Endothelial cell of hepatic sinusoid (primary cell): ENCODE measurements at regions not wholly inside any gene's neighbourhood (a gene's known extent, or its start where the extent isn't known, plus 50 kb on each side); places are given as distances from the start of the nearest gene placed in this dataset.

Source experiments
- in situ Hi-C: cut with HindIII; loops from 2 replicates; pipeline ENCODE4 v1.10.0; 2017; ENCODE audit warnings: low sequenced_read_pairs

DNA sequence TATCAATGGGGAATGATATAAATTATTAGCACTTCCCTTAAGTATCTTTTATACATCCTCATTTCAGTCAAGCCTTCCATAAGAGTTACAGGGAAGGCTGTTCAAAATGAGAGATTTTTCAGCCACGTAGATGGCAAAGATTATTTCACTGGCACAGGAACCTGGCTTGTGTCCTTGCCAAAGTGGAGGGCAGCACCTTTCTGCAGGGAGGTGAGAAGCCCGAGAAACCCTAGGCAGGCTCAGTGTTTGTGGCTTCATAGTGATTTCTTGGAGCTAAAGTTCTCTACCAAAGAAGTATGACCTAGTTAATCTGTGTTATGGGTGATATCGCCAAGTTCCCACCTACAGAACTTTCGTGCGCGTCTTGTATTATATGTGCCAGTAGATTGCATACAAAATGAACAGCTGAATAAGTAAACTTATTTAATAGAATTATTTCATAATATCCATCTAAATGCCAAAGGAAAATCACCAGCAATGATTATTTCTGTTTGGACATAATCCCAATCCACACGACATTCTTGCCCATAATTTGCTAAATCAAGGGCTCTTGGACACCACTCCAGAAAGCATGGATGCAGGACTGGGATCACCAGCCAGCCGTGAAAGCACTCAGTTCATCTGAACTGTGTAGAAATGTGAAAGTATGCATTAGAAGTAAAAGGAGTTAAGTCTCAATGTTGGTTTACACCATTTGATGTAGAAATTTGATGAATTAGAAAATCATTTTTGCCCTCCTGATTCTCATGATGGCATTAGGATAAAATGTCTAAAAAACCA is 150.4 kb upstream of the RNF32 start:
- in situ Hi-C loops = no loop called here

DNA sequence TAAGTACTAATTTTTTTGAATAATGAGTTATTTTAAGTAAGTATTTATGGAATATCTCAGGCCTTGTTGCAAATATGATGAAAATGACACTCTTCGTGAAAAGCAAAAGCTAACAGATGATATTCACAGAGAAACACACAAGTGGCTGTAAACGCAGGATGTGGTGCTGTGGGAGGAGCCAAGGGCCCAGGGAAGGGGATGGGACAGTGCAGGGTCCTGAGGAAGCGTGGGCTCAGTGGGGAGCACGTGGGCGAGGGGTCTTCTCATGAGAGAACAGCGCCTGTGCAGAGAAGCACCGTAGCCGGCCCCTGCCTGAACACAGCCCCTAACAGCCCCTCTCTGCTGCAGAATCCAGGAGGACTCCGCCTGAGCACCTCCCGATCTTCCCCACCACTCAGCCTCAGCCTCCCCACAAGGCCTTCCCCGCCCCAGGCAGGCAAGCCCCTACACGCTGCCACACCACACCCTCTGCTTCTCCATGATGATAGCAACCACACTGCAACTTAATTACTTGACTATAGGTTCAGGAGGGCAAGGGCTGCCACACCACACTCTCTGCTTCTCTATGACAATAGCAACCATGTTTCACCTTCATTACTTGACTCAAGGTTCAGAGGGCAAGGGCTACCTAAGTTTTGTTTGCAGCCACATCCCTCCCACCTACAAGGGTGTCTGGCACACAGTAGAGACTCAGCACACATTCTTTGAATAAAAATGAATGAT is 152.6 kb upstream of the RNF32 start:
- in situ Hi-C loops = no loop called here

DNA sequence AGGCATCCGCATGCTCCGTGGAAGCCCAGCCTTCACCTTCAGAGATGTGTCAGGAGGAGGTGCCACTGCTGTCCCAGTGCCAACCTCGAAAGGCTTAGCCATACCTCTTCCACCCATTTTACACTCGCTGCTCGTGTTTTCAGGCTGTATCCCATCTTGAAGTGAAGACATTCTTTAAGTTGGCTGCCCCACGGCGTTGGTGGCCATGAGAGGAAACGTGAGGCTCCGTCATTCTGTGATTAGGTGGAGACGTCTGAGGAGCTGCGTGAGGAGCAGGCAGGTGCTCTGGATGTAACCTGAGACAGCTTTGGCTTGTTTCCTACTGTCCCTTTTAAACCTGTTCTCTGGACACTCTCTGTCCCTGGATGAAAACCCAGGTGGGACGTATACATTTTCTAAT is 159.9 kb upstream of the RNF32 start:
- in situ Hi-C loops = no loop called here

DNA sequence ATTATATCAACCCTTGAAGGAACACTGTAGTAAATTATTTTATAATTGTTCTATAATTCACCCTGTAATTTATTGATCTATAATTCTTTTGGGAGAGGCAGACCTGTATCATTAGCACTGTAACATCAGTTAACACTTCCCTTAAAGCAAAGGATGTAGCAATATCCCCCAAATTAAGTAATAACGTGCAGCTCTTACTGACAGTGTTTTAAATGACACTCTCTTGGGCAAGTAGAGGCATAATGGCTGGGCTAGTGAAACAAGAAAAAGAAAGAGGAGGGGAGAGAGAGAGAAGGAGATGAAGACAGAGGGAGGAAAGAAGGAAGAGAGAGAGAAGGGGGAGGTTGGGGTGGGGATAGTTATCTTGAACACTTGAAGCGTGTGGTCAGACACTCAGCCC is 161.0 kb upstream of the RNF32 start:
- in situ Hi-C loops = no loop called here

DNA sequence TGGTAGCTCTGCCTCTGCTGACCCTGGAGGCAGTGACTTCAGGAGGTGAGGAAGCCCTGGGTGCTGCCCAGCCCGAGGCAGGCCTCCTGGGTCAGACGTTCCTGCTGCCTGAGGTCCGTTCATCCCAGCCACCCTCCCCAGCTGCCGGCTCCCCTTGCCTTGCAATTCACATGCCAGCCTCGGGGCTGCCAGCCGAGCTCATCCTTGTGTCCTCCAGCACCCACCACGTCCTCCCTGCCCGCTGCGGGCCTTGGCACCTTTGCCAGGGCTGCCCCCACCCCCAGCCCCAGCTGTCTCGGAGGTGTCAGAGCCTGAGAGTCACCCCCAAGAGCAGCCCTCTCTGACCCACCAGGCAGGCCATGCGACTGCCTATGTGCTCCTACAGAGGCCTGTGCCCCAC is 162.1 kb upstream of the RNF32 start:
- in situ Hi-C loops = no loop called here

DNA sequence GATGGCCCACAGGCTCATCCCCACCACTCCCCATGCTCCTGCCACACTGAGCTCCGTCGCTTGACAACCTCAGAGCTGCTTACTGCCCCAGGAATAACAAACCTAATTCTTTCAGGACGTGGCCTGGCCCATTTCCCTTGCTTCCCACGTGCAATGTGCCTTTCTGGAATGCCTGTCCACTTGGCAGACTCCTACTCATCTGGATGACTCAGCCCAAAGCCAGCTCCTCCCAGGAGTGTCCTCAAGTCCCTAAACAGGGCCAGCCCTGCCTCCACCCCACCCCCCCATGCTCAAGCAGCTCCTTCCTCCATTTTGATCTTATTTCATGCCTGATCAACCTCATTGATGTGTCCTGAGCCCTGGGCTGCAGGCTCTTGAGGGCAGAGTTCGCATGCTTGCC is 164.9 kb upstream of the RNF32 start:
- in situ Hi-C loops = no loop called here

DNA sequence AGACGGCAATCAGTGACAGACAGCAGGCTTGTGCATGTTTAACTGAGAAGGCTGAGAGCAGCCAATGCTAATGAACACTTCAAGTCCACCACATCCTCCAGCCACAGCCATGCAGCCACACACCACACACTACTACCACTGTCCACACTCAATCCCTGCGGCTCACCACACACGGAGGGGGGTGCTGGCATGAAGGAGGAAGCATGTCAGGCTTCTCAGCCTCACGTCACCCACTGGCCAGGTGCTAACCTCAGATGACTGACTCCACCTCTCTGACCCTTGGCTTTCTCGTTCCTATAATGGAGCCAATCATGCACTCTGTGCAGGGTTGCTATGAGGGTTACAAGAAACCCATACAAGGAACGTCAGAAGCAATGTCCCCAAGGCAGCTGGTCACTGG is 165.4 kb upstream of the RNF32 start:
- in situ Hi-C loops = no loop called here

DNA sequence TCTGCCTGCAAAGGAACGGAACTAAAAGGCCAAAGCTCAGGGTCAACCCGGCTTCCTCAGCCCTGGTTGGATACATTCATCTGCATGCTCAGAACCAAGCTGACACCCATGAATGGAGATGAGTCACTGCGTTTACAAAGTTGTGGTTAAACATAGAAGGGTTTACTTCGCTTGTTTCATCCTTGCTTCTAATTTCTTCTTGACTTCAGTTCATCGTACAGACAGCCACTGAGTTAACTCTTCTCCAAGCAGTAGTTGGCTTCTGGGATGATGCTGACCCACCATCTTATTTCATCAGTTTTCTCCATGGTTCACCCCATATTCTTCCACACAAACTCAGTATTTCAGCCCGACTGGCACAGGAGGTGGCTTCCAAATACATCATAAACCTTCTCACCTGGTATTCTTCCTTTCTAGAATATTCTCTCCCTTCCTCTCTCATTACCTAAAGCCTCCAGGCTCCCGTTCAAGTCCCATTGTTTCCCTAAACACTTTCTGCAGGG is 166.3 kb upstream of the RNF32 start:
- in situ Hi-C loops = no loop called here

DNA sequence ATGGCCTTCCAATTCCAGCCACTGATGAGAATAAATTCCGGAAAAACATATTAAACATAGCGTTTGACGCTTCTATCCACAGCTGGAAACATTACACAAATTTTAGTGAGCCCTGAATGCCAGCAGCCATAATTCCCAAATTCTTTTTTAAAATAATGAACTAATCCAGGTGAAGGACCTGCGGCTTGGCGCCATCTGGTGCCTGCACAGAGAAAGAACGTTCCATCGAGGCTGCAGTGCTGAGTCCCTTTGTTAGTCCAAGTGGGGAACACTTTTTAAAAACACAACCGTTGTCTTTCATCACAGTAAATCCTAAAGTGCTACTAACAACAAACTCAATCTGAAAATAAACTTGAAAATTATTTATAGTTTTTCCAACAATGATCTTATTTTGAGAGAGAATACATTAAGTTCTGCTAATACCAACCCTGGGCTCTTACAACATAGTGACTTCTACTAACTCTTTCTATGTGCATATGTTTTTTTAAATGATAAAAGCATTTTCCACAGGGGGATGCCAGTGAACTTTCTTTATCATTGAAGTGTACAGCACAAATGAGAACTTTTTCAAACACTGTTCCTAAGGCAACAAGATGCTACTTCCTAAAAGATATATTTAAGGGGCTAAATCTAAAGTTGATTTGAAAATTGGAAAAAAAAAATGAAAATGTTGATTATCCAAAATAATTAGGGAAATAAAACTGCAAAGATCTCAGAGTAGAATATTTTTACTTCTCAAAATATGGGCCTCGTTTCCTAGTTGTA is 166.9 kb upstream of the RNF32 start:
- in situ Hi-C loops = no loop called here

DNA sequence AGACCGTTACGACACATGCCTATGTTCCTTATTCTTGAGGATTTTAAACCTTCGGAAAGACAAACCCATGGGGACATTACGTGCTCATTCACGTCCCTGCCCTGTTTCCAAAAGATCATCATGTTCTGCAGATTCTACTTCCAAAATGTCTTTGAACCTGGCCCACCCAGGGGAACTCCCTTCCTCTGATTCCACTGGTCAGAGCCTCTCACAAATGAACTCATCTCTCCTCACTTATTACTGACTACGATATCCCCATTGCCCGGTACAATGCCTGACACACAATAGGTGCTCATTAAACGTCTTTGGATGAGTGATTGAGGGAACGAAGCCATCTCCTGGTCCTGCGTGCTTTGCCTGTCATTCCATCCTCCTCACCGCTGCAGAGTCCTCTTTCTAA is 168.3 kb upstream of the RNF32 start:
- in situ Hi-C loops = no loop called here

DNA sequence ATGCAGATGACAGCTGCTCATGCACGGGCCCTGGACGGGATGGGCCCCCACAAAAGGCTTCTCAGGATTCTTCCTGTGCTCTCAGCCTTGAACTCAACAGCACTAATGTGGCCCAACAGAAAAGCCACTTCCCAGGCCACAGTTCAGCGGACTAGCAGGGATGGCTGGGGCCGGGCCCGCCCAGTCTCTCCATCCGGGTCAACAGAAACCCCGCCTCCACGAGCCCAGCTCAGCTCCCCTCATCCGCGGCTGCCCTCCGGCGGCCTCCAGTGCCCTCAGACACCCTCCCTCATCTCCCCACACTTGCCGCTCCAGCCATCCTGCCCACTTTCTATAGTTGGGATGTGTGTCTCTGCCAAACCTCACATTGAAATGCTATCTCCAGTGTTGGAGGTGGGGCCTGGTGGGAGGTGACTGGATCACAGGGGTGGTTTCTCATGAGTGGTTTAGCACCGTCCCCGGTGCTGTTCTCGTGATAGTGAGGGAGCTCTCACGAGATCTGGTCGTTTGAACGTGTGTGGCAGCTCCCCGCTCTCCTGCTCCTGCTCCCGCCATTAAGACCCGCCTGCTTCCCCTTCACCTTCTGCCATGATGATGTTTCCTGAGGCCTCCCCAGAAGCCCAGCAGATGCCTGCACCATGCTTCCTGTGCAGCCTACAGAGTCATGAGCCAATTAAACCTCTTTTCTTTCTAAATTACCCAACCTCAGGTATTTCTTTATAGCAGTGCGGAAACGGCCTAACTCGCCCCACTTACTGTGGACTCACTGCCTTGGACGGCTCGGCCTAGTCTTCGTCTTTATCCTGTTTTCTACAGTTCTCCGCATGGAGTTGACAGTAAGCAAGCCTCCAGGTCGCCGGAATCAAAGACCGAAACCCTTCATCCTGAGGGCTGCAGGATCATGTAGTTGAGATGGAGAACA is 169.9 kb upstream of the RNF32 start:
- in situ Hi-C loops = no loop called here

DNA sequence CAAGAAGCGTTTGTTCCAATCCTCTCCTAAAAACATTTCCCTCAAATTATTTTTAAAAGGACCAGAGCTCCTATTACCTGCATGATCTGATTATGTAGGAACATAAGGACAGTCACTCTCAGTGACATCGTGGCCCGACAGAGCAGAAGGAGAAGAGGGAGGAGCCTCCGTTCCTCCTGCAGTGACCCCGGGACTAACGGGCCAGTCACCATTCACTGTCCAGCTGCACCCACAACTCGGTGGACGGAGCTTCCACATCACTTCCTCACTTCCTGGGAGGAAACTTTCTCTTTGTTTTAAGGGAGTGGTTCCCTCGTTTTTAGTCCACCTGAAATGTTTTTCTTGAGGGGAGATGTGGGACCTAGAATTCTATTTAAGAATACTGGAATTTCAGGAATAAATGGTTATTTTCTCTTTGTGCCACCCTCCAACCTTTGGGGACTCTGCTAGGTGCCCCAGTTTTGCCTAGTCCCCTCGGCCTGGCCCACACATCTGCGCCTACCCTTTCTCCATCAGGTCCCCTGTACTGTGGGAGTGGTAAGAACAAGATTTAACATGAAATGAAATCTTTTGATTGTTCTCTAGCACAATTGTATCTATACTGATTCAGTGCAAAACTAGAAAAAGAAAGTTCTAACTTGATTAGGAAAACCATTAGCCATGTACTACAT is 173.5 kb upstream of the RNF32 start:
- in situ Hi-C loops = no loop called here

DNA sequence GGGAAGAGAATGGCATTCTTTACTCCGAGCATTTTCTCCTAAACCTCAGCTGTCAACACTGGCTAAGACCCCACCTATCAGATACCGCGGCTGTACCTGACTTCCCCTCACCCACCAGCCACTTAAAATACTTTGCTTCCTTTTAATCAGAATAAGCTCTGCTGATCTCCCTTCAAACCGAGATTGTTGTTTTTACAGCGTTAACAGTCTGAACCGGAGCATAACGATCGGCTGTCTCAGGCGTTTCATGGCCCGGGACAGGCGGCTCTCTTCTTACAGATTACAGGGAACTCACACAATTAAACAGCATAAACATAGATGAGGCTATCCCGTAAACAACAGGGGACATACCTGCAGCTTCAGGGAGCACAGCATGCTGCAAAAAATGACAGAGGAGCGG is 174.3 kb upstream of the RNF32 start:
- in situ Hi-C loops = no loop called here

DNA sequence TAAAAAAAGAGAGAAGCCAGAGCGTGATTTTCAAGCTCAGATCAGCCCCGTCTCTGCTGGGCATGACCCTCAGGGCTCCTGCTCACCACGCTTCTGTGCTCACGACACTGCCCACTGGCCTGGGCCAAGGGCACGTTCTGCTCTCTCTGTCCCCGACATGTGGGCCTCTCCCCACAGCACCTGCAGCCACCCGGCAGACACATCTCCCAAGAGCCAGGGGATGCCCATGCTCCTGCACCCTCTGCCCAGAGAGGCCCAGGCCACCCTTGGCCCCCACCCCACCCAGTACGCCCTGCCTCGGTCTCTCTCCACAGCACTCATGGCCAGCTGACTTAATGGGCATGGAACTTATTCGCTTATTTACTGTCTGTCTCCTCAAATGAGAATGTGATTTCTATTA is 175.4 kb upstream of the RNF32 start:
- in situ Hi-C loops = no loop called here

DNA sequence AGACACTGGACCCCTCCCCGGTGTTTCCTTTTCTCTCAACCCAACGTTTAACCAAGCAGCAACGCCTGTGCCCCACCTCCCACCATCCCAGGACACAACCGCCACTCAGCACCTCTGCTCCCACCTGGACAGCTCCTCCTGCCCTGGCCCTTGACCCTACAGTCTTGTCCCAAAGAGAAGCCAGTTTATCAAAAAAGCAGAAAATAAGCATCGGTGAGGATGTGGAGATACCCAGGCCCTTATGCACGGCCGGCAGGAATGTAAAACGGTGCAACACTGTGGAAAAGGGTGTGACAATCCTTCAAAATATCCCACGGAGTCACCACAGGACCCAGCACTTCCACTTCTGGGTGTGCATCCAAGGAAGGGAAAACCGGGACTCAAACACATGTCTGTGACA is 176.2 kb upstream of the RNF32 start:
- in situ Hi-C loops = no loop called here

DNA sequence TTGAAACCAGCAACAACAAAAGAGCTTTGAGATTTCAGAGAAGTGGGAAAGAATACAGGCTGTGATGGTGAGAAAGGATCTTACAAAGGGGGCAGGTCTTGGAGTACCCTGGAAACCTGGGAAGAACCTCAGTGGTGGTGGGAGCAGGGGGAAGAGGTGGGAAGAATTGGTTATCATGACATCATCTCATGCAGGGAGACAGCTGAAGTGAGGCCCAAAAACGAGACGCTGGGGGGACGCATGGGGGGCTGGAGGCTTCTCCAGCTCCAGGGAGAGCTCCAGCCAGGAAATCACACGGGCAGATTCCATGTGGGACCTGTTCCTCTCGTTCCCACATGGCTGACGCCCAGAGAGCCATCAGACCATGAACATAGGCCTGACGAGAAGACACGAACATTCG is 177.3 kb upstream of the RNF32 start:
- in situ Hi-C loops = no loop called here

DNA sequence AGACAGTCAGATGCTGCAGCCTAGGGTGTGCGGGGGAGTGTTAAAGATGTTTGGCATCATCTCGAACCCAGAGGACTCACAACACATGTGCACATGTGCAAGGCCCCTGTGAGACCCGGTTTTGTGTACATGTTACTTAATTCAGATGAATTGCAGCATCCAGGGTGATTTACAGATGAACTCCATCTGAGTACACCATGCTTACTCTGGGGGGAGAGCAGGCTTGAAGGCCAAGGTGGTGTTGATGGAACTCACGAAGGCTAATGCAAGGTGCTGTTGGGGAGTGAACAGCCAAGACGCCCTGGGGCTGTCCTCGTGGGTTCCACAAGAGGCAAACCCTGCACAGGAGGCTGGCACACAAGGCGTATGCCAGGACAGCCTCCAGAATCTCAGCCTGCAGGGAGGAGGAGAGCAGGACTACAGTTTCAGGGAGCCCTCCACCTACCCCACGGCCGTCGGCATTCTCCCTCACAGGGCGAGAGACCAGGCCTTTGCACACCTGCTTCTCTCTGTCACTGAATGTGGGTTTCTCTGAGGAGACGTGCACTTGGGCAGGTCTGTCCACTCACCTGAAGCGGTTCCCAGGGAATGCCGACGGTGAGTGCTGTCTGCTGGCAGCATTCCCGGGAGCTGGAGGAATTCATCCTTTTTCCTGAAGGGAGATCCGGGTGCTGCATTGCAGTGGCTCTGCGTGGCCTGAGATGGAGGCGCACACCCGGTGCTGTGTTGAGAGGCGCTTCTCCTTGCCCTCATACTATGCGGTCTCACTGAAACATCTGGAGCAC is 178.5 kb upstream of the RNF32 start:
- in situ Hi-C loops = no loop called here

DNA sequence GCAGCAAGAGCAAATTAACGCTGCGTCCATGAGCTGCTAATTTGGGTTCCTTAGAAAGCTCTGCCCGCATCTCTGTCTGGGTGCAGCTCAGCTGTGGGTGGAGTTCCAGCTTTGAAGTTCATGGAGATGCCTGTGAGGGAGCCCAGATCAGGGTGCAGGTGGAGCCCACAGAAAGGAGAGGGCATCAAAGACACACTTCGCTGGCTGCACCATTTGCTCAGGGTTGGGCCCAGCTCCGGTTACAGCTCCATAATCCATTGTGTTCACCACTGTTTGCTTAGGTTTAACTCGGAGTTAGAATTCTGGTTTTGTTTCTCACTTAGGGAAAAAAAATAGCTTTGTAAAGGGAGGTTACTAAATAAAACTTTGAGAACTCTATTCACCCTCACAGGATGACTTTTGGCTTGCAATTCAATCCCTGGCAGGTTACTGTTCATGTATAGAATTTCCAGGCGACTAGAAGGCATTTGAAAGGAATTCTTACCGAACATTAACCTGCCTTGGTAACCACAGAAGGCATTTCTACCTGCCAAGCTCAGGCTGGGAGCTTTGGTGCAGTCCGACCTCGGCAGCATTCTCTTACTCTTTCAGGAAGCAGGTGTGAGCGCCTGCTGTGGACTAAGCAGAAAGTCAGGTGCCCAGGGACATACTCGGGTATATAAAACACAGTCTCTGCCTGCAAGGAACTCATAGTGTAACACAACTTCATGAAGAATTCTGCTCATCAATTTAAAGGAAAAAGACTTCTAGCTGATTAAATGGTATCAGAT is 179.5 kb upstream of the RNF32 start:
- in situ Hi-C loops = no loop called here

DNA sequence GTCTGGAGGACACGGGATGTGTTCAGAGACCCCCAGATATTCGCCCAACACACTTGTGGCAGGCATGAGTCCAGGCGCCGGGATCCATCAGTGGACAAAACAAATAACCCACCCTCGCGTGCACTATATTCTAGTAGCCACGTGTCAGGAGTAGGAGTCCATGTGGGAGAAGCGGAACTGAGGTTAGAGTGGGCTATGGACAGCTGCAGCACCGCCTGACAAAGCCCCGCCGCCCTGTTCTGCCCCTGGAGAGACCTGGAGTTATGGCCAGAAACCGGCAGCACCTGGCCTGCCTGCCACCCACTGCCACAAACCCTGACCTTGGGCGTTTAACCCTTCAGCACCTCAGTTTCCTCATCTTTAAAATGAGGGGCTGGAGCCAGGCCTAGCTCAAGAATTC is 181.0 kb upstream of the RNF32 start:
- in situ Hi-C loops = no loop called here
